Endothelial cell of umbilical vein (primary cell): ENCODE measurements at regions not wholly inside any gene's neighbourhood (a gene's known extent, or its start where the extent isn't known, plus 50 kb on each side); places are given as distances from the start of the nearest gene placed in this dataset.

Experiments used
- BruUV-seq: library from RNA; stranded (reverse); fragments of 400-500 nt; replicated peaks from 2 replicates; lab custom pipeline; 2021; lab: Mats Ljungman, UMichigan
- CTCF ChIA-PET: fragments of 300-600, 350-600 bp; sonication (Branson Sonifier 250); formaldehyde crosslinking; loops from one replicate; lab custom pipeline; 2021; ENCODE audit warnings: antibody characterized with exemption, inconsistent platforms; lab: Charles Lee
- POLR2A ChIA-PET: fragments of 300-600, 350-600 bp; sonication (Branson Sonifier 250); formaldehyde crosslinking; loops from one replicate; lab custom pipeline; 2021; ENCODE audit warnings: antibody characterized with exemption, inconsistent platforms; lab: Charles Lee
- DNase-seq: peaks from one replicate; pipeline ENCODE4 v3.0.0-alpha.2; 2011; ENCODE audit warnings: low read depth, low spot score
- FAIRE-seq: peaks from 2 replicates; lab custom pipeline; 2011; peaks lifted over from hg19 to GRCh38; lab: Jason Lieb, UNC
- H2AFZ ChIP-seq: 2 replicates; pipeline ENCODE4 v1.6.0; 2012; ENCODE audit warnings: low read depth, low read length, control low read depth, inconsistent platforms
- H3K27ac ChIP-seq: 2 replicates; pipeline ENCODE4 v1.5.1; 2011; ENCODE audit warnings: low read depth, mild to moderate bottlenecking, control low read depth, low read length, moderate library complexity; ENCODE audit not compliant: insufficient read depth
- H3K27me3 ChIP-seq, 2 experiments: 2 replicates each; pipeline versions ENCODE4 v1.6.0 to v1.6.1; 2011; ENCODE audit warnings: low read length in 2 of 2, mixed read lengths in 1 of 2; ENCODE audit not compliant: control insufficient read depth in 2 of 2, insufficient read depth in 2 of 2
- H3K36me3 ChIP-seq, 2 experiments: 2 replicates in 1 of 2; 3 replicates in 1 of 2; pipeline ENCODE4 v1.5.1; 2011; ENCODE audit warnings: low read length in 2 of 2, mild to moderate bottlenecking in 1 of 2, moderate library complexity in 1 of 2; ENCODE audit not compliant: control insufficient read depth in 2 of 2, insufficient read depth in 2 of 2; ENCODE audit errors: extremely low read depth in 1 of 2
- H3K4me1 ChIP-seq: 3 replicates; pipeline ENCODE4 v1.5.1; 2011; ENCODE audit warnings: mild to moderate bottlenecking, low read length; ENCODE audit not compliant: control insufficient read depth, insufficient read depth; ENCODE audit errors: extremely low read depth
- H3K4me2 ChIP-seq: 2 replicates; pipeline ENCODE4 v1.6.1; 2011; ENCODE audit warnings: low read length, control low read depth, mixed read lengths; ENCODE audit not compliant: insufficient read depth
- H3K4me3 ChIP-seq, 3 experiments: fragments of 200-600 bp in 1 of 3; sonication (generic), shearing (Covaris generic) in 1 of 3; replicated peaks in 1 of 3; 2 replicates each; pipeline ENCODE4 v1.5.1; 2011 to 2016; ENCODE audit warnings: control low read depth in 3 of 3, low read length in 3 of 3, mild to moderate bottlenecking in 2 of 3, inconsistent platforms in 1 of 3, low read depth in 1 of 3, moderate library complexity in 1 of 3; ENCODE audit not compliant: insufficient read depth in 1 of 3
- H3K79me2 ChIP-seq: 2 replicates; pipeline ENCODE4 v1.6.0; 2012; ENCODE audit warnings: low read length, inconsistent platforms; ENCODE audit not compliant: control insufficient read depth, insufficient read depth
- H3K9ac ChIP-seq: replicated peaks from 2 replicates; pipeline ENCODE3; 2011; ENCODE audit warnings: low read length, control low read depth; ENCODE audit not compliant: insufficient read depth; ENCODE audit errors: extremely low read depth
- H3K9me1 ChIP-seq: replicated peaks from 3 replicates; pipeline ENCODE4 v1.6.0; 2011; ENCODE audit warnings: mild to moderate bottlenecking, low read length; ENCODE audit not compliant: control insufficient read depth, insufficient read depth; ENCODE audit errors: extremely low read depth
- H3K9me3 ChIP-seq: replicated peaks from 2 replicates; pipeline ENCODE4 v1.5.1; 2012; ENCODE audit warnings: low read length, inconsistent platforms; ENCODE audit not compliant: control insufficient read depth, insufficient read depth
- H4K20me1 ChIP-seq: replicated peaks from 2 replicates; pipeline ENCODE3; 2011; ENCODE audit warnings: mild to moderate bottlenecking, low read length; ENCODE audit not compliant: control insufficient read depth, insufficient read depth; ENCODE audit errors: extremely low read depth
- EZH2 ChIP-seq: IDR thresholded peaks from 2 replicates; pipeline ENCODE4 v1.6.1; 2012; ENCODE audit warnings: borderline replicate concordance, low read depth, mild to moderate bottlenecking, moderate library complexity, low read length, inconsistent platforms; ENCODE audit not compliant: severe bottlenecking
- FOS ChIP-seq: IDR thresholded peaks from 2 replicates; pipeline ENCODE4 v1.6.1; 2011; ENCODE audit warnings: mild to moderate bottlenecking, low read length, moderate library complexity, borderline replicate concordance; ENCODE audit not compliant: insufficient read depth
- GATA2 ChIP-seq: IDR thresholded peaks from 2 replicates; pipeline ENCODE4 v1.7.0; 2011; ENCODE audit warnings: low read depth, mild to moderate bottlenecking, moderate library complexity, mixed read lengths, low read length; ENCODE audit not compliant: insufficient read length, insufficient read depth
- JUN ChIP-seq: IDR thresholded peaks from 2 replicates; pipeline ENCODE4 v1.6.1; 2011; ENCODE audit warnings: borderline replicate concordance, low read depth; ENCODE audit not compliant: insufficient read length, insufficient read depth
- MYC ChIP-seq: IDR thresholded peaks from one replicate; pipeline ENCODE4 v1.6.1; 2011; ENCODE audit warnings: mild to moderate bottlenecking, low read depth, low read length
- POLR2A ChIP-seq: IDR thresholded peaks from 2 replicates; pipeline ENCODE4 v1.6.1; 2012; ENCODE audit warnings: low read depth, mild to moderate bottlenecking, control low read depth, low read length
- POLR2AphosphoS5 ChIP-seq: IDR thresholded peaks from 2 replicates; pipeline ENCODE4 v1.6.1; 2012; ENCODE audit warnings: low read depth, mild to moderate bottlenecking, control low read depth, low read length, moderate library complexity; ENCODE audit not compliant: insufficient read depth
- dilution Hi-C: fragments of 300-500 bp; cut with MboI; formaldehyde crosslinking; loops from one replicate; pipeline ENCODE4 v1.15.0; 2019; ENCODE audit warnings: low sequenced_read_pairs; ENCODE audit not compliant: extremely low pct_ligation_motif_present
- intact Hi-C: fragments of 100-400 bp; cut with micrococcal nuclease; formaldehyde crosslinking; loops from one replicate; pipeline ENCODE4 v1.10.0; 2022
- TF ChIP-seq, protein P1 (sequence below): IDR thresholded peaks from 2 replicates; pipeline ENCODE4 v1.6.1; 2011; ENCODE audit not compliant: insufficient read depth, insufficient read length
- TF ChIP-seq, protein P2 (sequence below), 2 donors: IDR thresholded peaks; 1 replicate in 1 of 2; 2 replicates in 1 of 2; pipeline ENCODE4 v1.5.1; 2011; ENCODE audit warnings: low read length in 2 of 2, mild to moderate bottlenecking in 2 of 2, moderate library complexity in 2 of 2, control low read depth in 1 of 2, inconsistent platforms in 1 of 2, low read depth in 1 of 2; ENCODE audit not compliant: insufficient read depth in 1 of 2; ENCODE audit errors: extremely low read depth in 1 of 2

- no peaks in the 10 kb centered on the region for H3K27me3 ChIP-seq
- no peak for FAIRE-seq
- intact Hi-C loops (no loop called here), dilution Hi-C loops (no loop called here)
- H3K4me3 ChIP-seq = no peak overlapping the region
- peak overlapping the region; percentile 6 for H2AFZ ChIP-seq
- H3K79me2 ChIP-seq = no peaks in the 10 kb centered on the region
- no peaks in the 10 kb centered on the region for H3K9me3 ChIP-seq
- TF ChIP-seq, protein P1, sequence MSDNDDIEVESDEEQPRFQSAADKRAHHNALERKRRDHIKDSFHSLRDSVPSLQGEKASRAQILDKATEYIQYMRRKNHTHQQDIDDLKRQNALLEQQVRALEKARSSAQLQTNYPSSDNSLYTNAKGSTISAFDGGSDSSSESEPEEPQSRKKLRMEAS = no peak
- TF ChIP-seq MYC = no peak
- TF ChIP-seq POLR2AphosphoS5 = no peak
- no peak for TF ChIP-seq EZH2
- no peak for TF ChIP-seq FOS
- no peak for TF ChIP-seq POLR2A
- no peak for TF ChIP-seq JUN
- TF ChIP-seq GATA2 = no peak
- TF ChIP-seq, protein P2, sequence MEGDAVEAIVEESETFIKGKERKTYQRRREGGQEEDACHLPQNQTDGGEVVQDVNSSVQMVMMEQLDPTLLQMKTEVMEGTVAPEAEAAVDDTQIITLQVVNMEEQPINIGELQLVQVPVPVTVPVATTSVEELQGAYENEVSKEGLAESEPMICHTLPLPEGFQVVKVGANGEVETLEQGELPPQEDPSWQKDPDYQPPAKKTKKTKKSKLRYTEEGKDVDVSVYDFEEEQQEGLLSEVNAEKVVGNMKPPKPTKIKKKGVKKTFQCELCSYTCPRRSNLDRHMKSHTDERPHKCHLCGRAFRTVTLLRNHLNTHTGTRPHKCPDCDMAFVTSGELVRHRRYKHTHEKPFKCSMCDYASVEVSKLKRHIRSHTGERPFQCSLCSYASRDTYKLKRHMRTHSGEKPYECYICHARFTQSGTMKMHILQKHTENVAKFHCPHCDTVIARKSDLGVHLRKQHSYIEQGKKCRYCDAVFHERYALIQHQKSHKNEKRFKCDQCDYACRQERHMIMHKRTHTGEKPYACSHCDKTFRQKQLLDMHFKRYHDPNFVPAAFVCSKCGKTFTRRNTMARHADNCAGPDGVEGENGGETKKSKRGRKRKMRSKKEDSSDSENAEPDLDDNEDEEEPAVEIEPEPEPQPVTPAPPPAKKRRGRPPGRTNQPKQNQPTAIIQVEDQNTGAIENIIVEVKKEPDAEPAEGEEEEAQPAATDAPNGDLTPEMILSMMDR (IDR thresholded peaks at IDR 0.05; ENCODE audit: extremely low read depth in 1 of 2, insufficient read depth in 1 of 2, low read depth in 1 of 2, low read length in 2 of 2) = no peak
- H3K9ac ChIP-seq = no peak overlapping the region
- H3K9me1 ChIP-seq = no peaks in the 10 kb centered on the region
- CTCF ChIA-PET = no interaction called here
- H3K4me1 ChIP-seq = peaks cover 9% of the 10 kb centered on the region
- DNase-seq = peak; percentile 54
- no TSS peak for BruUV-seq
- no peaks in the 10 kb centered on the region for H4K20me1 ChIP-seq
- POLR2A ChIA-PET = no interaction called here
- peak overlapping the region; percentile 35 for H3K4me2 ChIP-seq
- no peaks in the 10 kb centered on the region for H3K36me3 ChIP-seq
- H3K27ac ChIP-seq = no peak overlapping the region
Measured at GRCh38 chr18:71336576-71337210, 1047.8 kb downstream of the SOCS6 start.
